Endodermal cell (in vitro differentiated cells): ENCODE measurements at regions not wholly inside any gene's neighbourhood (a gene's known extent, or its start where the extent isn't known, plus 50 kb on each side); places are given as distances from the start of the nearest gene placed in this dataset.
"Not testable (repeated sequence)": the region's sequence is repeated elsewhere in the genome, so short reads cannot be mapped to it uniquely, and the experiment has no call there.

Source experiments
- DNase-seq: peaks from one replicate; pipeline ENCODE4 v3.0.0-alpha.2; 2017
- H3K27ac ChIP-seq: 2 replicates; pipeline ENCODE4 v1.5.1; 2013; ENCODE audit warnings: mild to moderate bottlenecking, low read depth, low read length, moderate library complexity
- H3K27me3 ChIP-seq: 2 replicates; pipeline ENCODE4 v1.6.1; 2013; ENCODE audit warnings: mild to moderate bottlenecking, low read length, moderate library complexity; ENCODE audit not compliant: insufficient read depth, control insufficient read depth, poor library complexity, severe bottlenecking
- H3K36me3 ChIP-seq: 2 replicates; pipeline ENCODE4 v1.7.0; 2013; ENCODE audit warnings: mild to moderate bottlenecking, low read length, moderate library complexity; ENCODE audit not compliant: control insufficient read depth, insufficient read depth
- H3K4me1 ChIP-seq: one replicate; pipeline ENCODE4 v1.7.0; 2013; ENCODE audit warnings: low read length; ENCODE audit not compliant: control insufficient read depth, insufficient read depth
- H3K4me3 ChIP-seq: 2 replicates; pipeline ENCODE4 v1.5.1; 2013; ENCODE audit warnings: mild to moderate bottlenecking, low read length, moderate library complexity
- H3K9ac ChIP-seq: 2 replicates; pipeline ENCODE4 v1.6.1; 2013; ENCODE audit warnings: mild to moderate bottlenecking, low read length, moderate library complexity; ENCODE audit not compliant: poor library complexity, severe bottlenecking; ENCODE audit errors: extremely low read depth
- H3K9me3 ChIP-seq: 2 replicates; pipeline ENCODE4 v1.6.1; 2013; ENCODE audit warnings: mild to moderate bottlenecking, low read length, moderate library complexity; ENCODE audit not compliant: control insufficient read depth
- H3K27ac Mint-ChIP-seq: 2 replicates; pipeline ENCODE4 v1.8.0; 2020; ENCODE audit warnings: mixed read lengths
- H3K27me3 Mint-ChIP-seq: 2 replicates; pipeline ENCODE4 v1.8.0; 2021; ENCODE audit warnings: mild to moderate bottlenecking, mixed read lengths; ENCODE audit not compliant: insufficient read depth
- H3K36me3 Mint-ChIP-seq: 2 replicates; pipeline ENCODE4 v1.8.0; 2020; ENCODE audit warnings: low read depth, mixed read lengths
- H3K4me1 Mint-ChIP-seq: 2 replicates; pipeline ENCODE4 v1.8.0; 2020; ENCODE audit warnings: mixed read lengths
- H3K4me3 Mint-ChIP-seq: 2 replicates; pipeline ENCODE4 v1.8.0; 2020; ENCODE audit warnings: mild to moderate bottlenecking, moderate library complexity, mixed read lengths
- H3K9me3 Mint-ChIP-seq: 2 replicates; pipeline ENCODE4 v1.8.0; 2020; ENCODE audit warnings: mild to moderate bottlenecking, mixed read lengths
- CTCF ChIP-seq: fragments of 200-600 bp; sonication (generic); conservative IDR thresholded peaks from 2 replicates; pipeline ENCODE4 v1.5.0; 2021; ENCODE audit warnings: antibody characterized with exemption, mild to moderate bottlenecking
- WGBS, 2 experiments: methylation state at CpG; one replicate each; pipeline versions ENCODE4 v1.1.5 to v1.1.7; 2013; ENCODE audit warnings: missing lambda C conversion rate in 2 of 2, mixed read lengths in 1 of 2; ENCODE audit not compliant: insufficient coverage in 1 of 2, insufficient read length in 1 of 2; 5-methylcytosine and 5-hydroxymethylcytosine counted together

GRCh38 chr5:87777877-87778276, 365.1 kb upstream of the CCNH start:
- H3K4me1 Mint-ChIP-seq = peaks cover 3% of the 10 kb centered on the region
- no peak for TF ChIP-seq CTCF

GRCh38 chr5:87776785-87777184, 364.1 kb upstream of the CCNH start:
- TF ChIP-seq CTCF = no peak
- Mint-ChIP-seq H3K27me3 (no peaks in the 10 kb centered on the region), H3K27ac (no peak overlapping the region), H3K4me3 (no peak overlapping the region), H3K4me1 (peaks cover 3% of the 10 kb centered on the region), H3K36me3 (no peaks in the 10 kb centered on the region), H3K9me3 (no peaks in the 10 kb centered on the region)
- no peak for DNase-seq
- no peak overlapping the region for H3K9ac ChIP-seq
- H3K27ac ChIP-seq = no peak overlapping the region
- H3K36me3 ChIP-seq = no peaks in the 10 kb centered on the region
- H3K4me3 ChIP-seq = no peak overlapping the region
- no peaks in the 10 kb centered on the region for H3K4me1 ChIP-seq
- 94 to 97% methylated on average over 3 of the region's 3 CpGs for WGBS, 2 experiments
- H3K9me3 ChIP-seq = no peaks in the 10 kb centered on the region
- no peaks in the 10 kb centered on the region for H3K27me3 ChIP-seq

More at GRCh38 chr5:87777877-87778276, 365.1 kb upstream of the CCNH start:
- H3K36me3 ChIP-seq = no peaks in the 10 kb centered on the region
- H3K27me3 ChIP-seq = no peaks in the 10 kb centered on the region
- DNase-seq = no peak
- WGBS, 2 experiments = 91 to 100% methylated on average over 1 of the region's 1 CpG
- Mint-ChIP-seq H3K4me3 (no peak overlapping the region), H3K9me3 (no peaks in the 10 kb centered on the region), H3K27me3 (peaks cover 2% of the 10 kb centered on the region), H3K27ac (no peak overlapping the region), H3K36me3 (no peaks in the 10 kb centered on the region)
- H3K9me3 ChIP-seq = no peaks in the 10 kb centered on the region
- no peak overlapping the region for H3K27ac ChIP-seq
- no peak overlapping the region for H3K9ac ChIP-seq
- H3K4me1 ChIP-seq = no peaks in the 10 kb centered on the region
- H3K4me3 ChIP-seq = no peak overlapping the region

- not testable (repeated sequence) for H3K9ac ChIP-seq, H3K27ac Mint-ChIP-seq, H3K9me3 Mint-ChIP-seq, H3K4me3 Mint-ChIP-seq, H3K9me3 ChIP-seq, H3K36me3 ChIP-seq, H3K4me3 ChIP-seq, H3K27me3 Mint-ChIP-seq, H3K4me1 Mint-ChIP-seq, H3K27me3 ChIP-seq, H3K27ac ChIP-seq, H3K36me3 Mint-ChIP-seq, DNase-seq, H3K4me1 ChIP-seq
- 93 to 98% methylated on average over 7 of the region's 7 CpGs for WGBS, 2 experiments
These were observed 363.6 kb upstream of the CCNH start for GRCh38 chr5:87776302-87776701.

GRCh38 chr5:87775228-87775627, 362.5 kb upstream of the CCNH start:
- Mint-ChIP-seq H3K4me1 (no peaks in the 10 kb centered on the region), H3K36me3 (no peaks in the 10 kb centered on the region), H3K4me3 (no peak overlapping the region), H3K9me3 (no peaks in the 10 kb centered on the region), H3K27ac (no peak overlapping the region), H3K27me3 (no peaks in the 10 kb centered on the region)
- Histone ChIP-seq H3K27ac (no peak overlapping the region), H3K36me3 (no peaks in the 10 kb centered on the region), H3K4me3 (no peak overlapping the region), H3K9ac (no peak overlapping the region), H3K4me1 (no peaks in the 10 kb centered on the region), H3K27me3 (no peaks in the 10 kb centered on the region), H3K9me3 (no peaks in the 10 kb centered on the region)
- DNase-seq = no peak
- no peak for TF ChIP-seq CTCF
- WGBS, 2 experiments = 67 to 85% methylated on average over 1 of the region's 2 CpGs
